ENCODE measurements at regions not wholly inside any gene's neighbourhood (a gene's known extent, or its start where the extent isn't known, plus 50 kb on each side); places are given as distances from the start of the nearest gene placed in this dataset.

DNA sequence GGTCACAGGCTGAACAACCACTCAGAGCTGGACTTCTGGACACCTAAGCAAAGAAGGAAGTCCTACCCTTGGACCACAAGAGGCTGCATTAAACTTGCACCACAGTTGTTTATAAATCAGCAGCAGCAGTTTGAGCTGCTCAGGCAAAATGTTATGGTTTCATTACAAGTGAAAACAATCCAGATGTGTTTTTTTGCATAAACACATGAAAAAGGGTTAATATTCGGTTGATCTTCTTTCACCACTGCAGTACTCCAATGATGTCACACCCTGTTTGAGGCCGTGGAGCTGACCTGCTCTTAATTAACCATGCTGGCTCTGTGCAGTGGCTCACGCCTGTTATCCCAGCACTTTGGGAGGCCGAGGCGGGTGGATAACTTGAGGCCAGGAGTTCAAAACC, 490.8 kb upstream of the CELF2 start:
- DNase-seq, result no peak
- WGBS (ENCODE audit: extremely low coverage, insufficient coverage, insufficient read length), result no CpG with 5 or more reads among the region's 5 CpGs

GRCh38 chr10:10527861-10528562, 489.7 kb upstream of the CELF2 start:
- Histone ChIP-seq H3K79me1 (ENCODE audit: low read length) (no peaks in the 10 kb centered on the region), H3K18ac (ENCODE audit: low read length) (no peak overlapping the region), H2AK5ac (ENCODE audit: low read length) (no peak overlapping the region), H3K27me3 (ENCODE audit: insufficient read depth, low read length) (no peaks in the 10 kb centered on the region), H3K4me3 (ENCODE audit: low read depth, low read length) (no peak overlapping the region), H3K36me3 (ENCODE audit: control insufficient read depth in 1 of 2, insufficient read depth in 2 of 2, low read length in 2 of 2) (no peaks in the 10 kb centered on the region), H3K27ac (ENCODE audit: low read depth, low read length) (no peak overlapping the region), H2BK5ac (ENCODE audit: low read depth, low read length, poor library complexity) (no peak overlapping the region), H3K4me1 (ENCODE audit: control insufficient read depth in 1 of 2, insufficient read depth in 2 of 2, low read length in 2 of 2) (peaks cover 2 to 5% of the 10 kb centered on the region in 2 experiments), H3K9ac (ENCODE audit: low read length) (no peak overlapping the region), H4K91ac (ENCODE audit: low read depth, low read length) (no peak overlapping the region), H2BK120ac (ENCODE audit: insufficient read depth, low read length, poor library complexity) (no peak overlapping the region), H3K23ac (ENCODE audit: low read length) (no peak overlapping the region), H4K12ac (ENCODE audit: low read depth, low read length) (no peak overlapping the region), H3K79me2 (ENCODE audit: control insufficient read depth, insufficient read depth, low read length, poor library complexity) (no peaks in the 10 kb centered on the region), H3K14ac (ENCODE audit: low read length) (no peak overlapping the region), H2BK12ac (ENCODE audit: low read length) (no peak overlapping the region), H3K4ac (ENCODE audit: low read depth, low read length) (no peak overlapping the region), H4K8ac (ENCODE audit: low read depth, low read length) (no peak overlapping the region), H3K4me2 (ENCODE audit: low read length) (no peak overlapping the region), H3K9me3 (ENCODE audit: insufficient read depth, low read depth, low read length) (no peaks in the 10 kb centered on the region), H2AFZ (ENCODE audit: insufficient read depth, low read length, poor library complexity) (no peak overlapping the region)
- no peak for DNase-seq
- no CpG with 5 or more reads among the region's 2 CpGs for WGBS (ENCODE audit: extremely low coverage, insufficient coverage, insufficient read length)

More for the DNA sequence above, 490.8 kb upstream of the CELF2 start:
- H3K14ac ChIP-seq (ENCODE audit: low read length), result no peak overlapping the region
- no peak overlapping the region for H3K23ac ChIP-seq (ENCODE audit: low read length)
- no peak overlapping the region for H4K91ac ChIP-seq (ENCODE audit: low read depth, low read length)
- H2AFZ ChIP-seq (ENCODE audit: insufficient read depth, low read length, poor library complexity), result no peak overlapping the region
- H3K27me3 ChIP-seq (ENCODE audit: insufficient read depth, low read length), result no peaks in the 10 kb centered on the region
- H3K18ac ChIP-seq (ENCODE audit: low read length), result no peak overlapping the region
- peaks cover 2 to 5% of the 10 kb centered on the region in 2 experiments for H3K4me1 ChIP-seq (ENCODE audit: control insufficient read depth in 1 of 2, insufficient read depth in 2 of 2, low read length in 2 of 2)
- no peak overlapping the region for H4K12ac ChIP-seq (ENCODE audit: low read depth, low read length)
- no peak overlapping the region for H2BK12ac ChIP-seq (ENCODE audit: low read length)
- no peaks in the 10 kb centered on the region for H3K79me1 ChIP-seq (ENCODE audit: low read length)
- H3K27ac ChIP-seq (ENCODE audit: low read depth, low read length), result no peak overlapping the region
- no peak overlapping the region for H3K4ac ChIP-seq (ENCODE audit: low read depth, low read length)
- no peaks in the 10 kb centered on the region for H3K9me3 ChIP-seq (ENCODE audit: insufficient read depth, low read depth, low read length)
- H2AK5ac ChIP-seq (ENCODE audit: low read length), result no peak overlapping the region
- H3K36me3 ChIP-seq (ENCODE audit: control insufficient read depth in 1 of 2, insufficient read depth in 2 of 2, low read length in 2 of 2), result no peaks in the 10 kb centered on the region
- no peak overlapping the region for H3K9ac ChIP-seq (ENCODE audit: low read length)
- H3K4me3 ChIP-seq (ENCODE audit: low read depth, low read length), result no peak overlapping the region
- H3K79me2 ChIP-seq (ENCODE audit: control insufficient read depth, insufficient read depth, low read length, poor library complexity), result no peaks in the 10 kb centered on the region
- no peak overlapping the region for H3K4me2 ChIP-seq (ENCODE audit: low read length)
- H2BK120ac ChIP-seq (ENCODE audit: insufficient read depth, low read length, poor library complexity), result no peak overlapping the region
- no peak overlapping the region for H4K8ac ChIP-seq (ENCODE audit: low read depth, low read length)
- H2BK5ac ChIP-seq (ENCODE audit: low read depth, low read length, poor library complexity), result no peak overlapping the region

DNA sequence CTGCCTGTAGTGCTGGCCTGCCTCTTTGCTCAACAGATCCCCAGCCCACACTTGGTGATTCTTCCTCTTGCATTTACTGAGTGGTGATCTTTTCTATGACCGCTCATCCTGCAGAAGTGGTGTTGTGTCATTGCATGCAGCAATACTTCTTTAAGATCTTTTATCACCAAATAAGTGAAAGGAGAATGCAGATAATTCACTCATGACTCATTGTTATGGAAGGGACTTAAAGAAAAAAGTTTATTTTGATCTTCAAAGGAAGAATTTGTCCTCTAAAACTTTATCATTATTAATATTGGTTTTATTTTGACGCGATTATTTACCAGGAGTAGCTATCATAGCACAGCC, 489.1 kb upstream of the CELF2 start:
- Histone ChIP-seq H4K8ac (ENCODE audit: low read depth, low read length) (no peak overlapping the region), H3K4me2 (ENCODE audit: low read length) (no peak overlapping the region), H2AFZ (ENCODE audit: insufficient read depth, low read length, poor library complexity) (no peak overlapping the region), H3K4ac (ENCODE audit: low read depth, low read length) (no peak overlapping the region), H2BK12ac (ENCODE audit: low read length) (no peak overlapping the region), H3K4me3 (ENCODE audit: low read depth, low read length) (no peak overlapping the region), H3K18ac (ENCODE audit: low read length) (no peak overlapping the region), H3K36me3 (ENCODE audit: control insufficient read depth in 1 of 2, insufficient read depth in 2 of 2, low read length in 2 of 2) (no peaks in the 10 kb centered on the region), H3K4me1 (ENCODE audit: control insufficient read depth in 1 of 2, insufficient read depth in 2 of 2, low read length in 2 of 2) (peaks cover 2 to 5% of the 10 kb centered on the region in 2 experiments), H3K9me3 (ENCODE audit: insufficient read depth, low read depth, low read length) (no peaks in the 10 kb centered on the region), H4K91ac (ENCODE audit: low read depth, low read length) (no peak overlapping the region), H3K23ac (ENCODE audit: low read length) (no peak overlapping the region), H3K79me2 (ENCODE audit: control insufficient read depth, insufficient read depth, low read length, poor library complexity) (no peaks in the 10 kb centered on the region), H3K14ac (ENCODE audit: low read length) (no peak overlapping the region), H3K27me3 (ENCODE audit: insufficient read depth, low read length) (no peaks in the 10 kb centered on the region), H2BK5ac (ENCODE audit: low read depth, low read length, poor library complexity) (no peak overlapping the region), H4K12ac (ENCODE audit: low read depth, low read length) (no peak overlapping the region), H3K79me1 (ENCODE audit: low read length) (no peaks in the 10 kb centered on the region), H2AK5ac (ENCODE audit: low read length) (no peak overlapping the region), H3K27ac (ENCODE audit: low read depth, low read length) (no peak overlapping the region), H3K9ac (ENCODE audit: low read length) (no peak overlapping the region), H2BK120ac (ENCODE audit: insufficient read depth, low read length, poor library complexity) (no peak overlapping the region)
- peak in 1 of 2 donors; percentile 2 for DNase-seq
- no CpG with 5 or more reads among the region's 3 CpGs for WGBS (ENCODE audit: extremely low coverage, insufficient coverage, insufficient read length)

- no peak overlapping the region for H2BK12ac ChIP-seq (ENCODE audit: low read length)
- H3K27ac ChIP-seq (ENCODE audit: low read depth, low read length), result no peak overlapping the region
- no peak overlapping the region for H3K23ac ChIP-seq (ENCODE audit: low read length)
- H4K8ac ChIP-seq (ENCODE audit: low read depth, low read length), result no peak overlapping the region
- no peak overlapping the region for H3K4me3 ChIP-seq (ENCODE audit: low read depth, low read length)
- H3K27me3 ChIP-seq (ENCODE audit: insufficient read depth, low read length), result no peaks in the 10 kb centered on the region
- no CpG with 5 or more reads among the region's 3 CpGs for WGBS (ENCODE audit: extremely low coverage, insufficient coverage, insufficient read length)
- H4K91ac ChIP-seq (ENCODE audit: low read depth, low read length), result no peak overlapping the region
- H3K36me3 ChIP-seq (ENCODE audit: control insufficient read depth in 1 of 2, insufficient read depth in 2 of 2, low read length in 2 of 2), result no peaks in the 10 kb centered on the region
- DNase-seq, result no peak
- peaks cover 2 to 5% of the 10 kb centered on the region in 2 experiments for H3K4me1 ChIP-seq (ENCODE audit: control insufficient read depth in 1 of 2, insufficient read depth in 2 of 2, low read length in 2 of 2)
- H3K18ac ChIP-seq (ENCODE audit: low read length), result no peak overlapping the region
- H3K4ac ChIP-seq (ENCODE audit: low read depth, low read length), result no peak overlapping the region
- no peaks in the 10 kb centered on the region for H3K79me2 ChIP-seq (ENCODE audit: control insufficient read depth, insufficient read depth, low read length, poor library complexity)
- H3K9ac ChIP-seq (ENCODE audit: low read length), result no peak overlapping the region
- no peak overlapping the region for H4K12ac ChIP-seq (ENCODE audit: low read depth, low read length)
- H2BK5ac ChIP-seq (ENCODE audit: low read depth, low read length, poor library complexity), result no peak overlapping the region
- no peak overlapping the region for H3K4me2 ChIP-seq (ENCODE audit: low read length)
- no peaks in the 10 kb centered on the region for H3K79me1 ChIP-seq (ENCODE audit: low read length)
- no peak overlapping the region for H2BK120ac ChIP-seq (ENCODE audit: insufficient read depth, low read length, poor library complexity)
- H3K9me3 ChIP-seq (ENCODE audit: insufficient read depth, low read depth, low read length), result no peaks in the 10 kb centered on the region
- H3K14ac ChIP-seq (ENCODE audit: low read length), result no peak overlapping the region
- no peak overlapping the region for H2AK5ac ChIP-seq (ENCODE audit: low read length)
- H2AFZ ChIP-seq (ENCODE audit: insufficient read depth, low read length, poor library complexity), result no peak overlapping the region
Observed at GRCh38 chr10:10530313-10530712, 487.4 kb upstream of the CELF2 start.
